Activated B cell treated with CpG ODN at 0.5 μM for 24 hours (primary cell): ENCODE measurements at regions not wholly inside any gene's neighbourhood (a gene's known extent, or its start where the extent isn't known, plus 50 kb on each side); places are given as distances from the start of the nearest gene placed in this dataset.
"Not testable (repeated sequence)": the region's sequence is repeated elsewhere in the genome, so short reads cannot be mapped to it uniquely, and the experiment has no call there.

Experiments used
- ATAC-seq: fragments of 200-7000 bp; cut with Tn5 transposase; one replicate; pipeline ENCODE4 v1.10.0; 2021; ENCODE audit warnings: low read depth, mild to moderate bottlenecking, moderate library complexity
- CTCF ChIA-PET: fragments of 350-600 bp; sonication (Branson Sonifier 250); formaldehyde crosslinking; loops from one replicate; lab custom pipeline; 2021; ENCODE audit warnings: antibody characterized with exemption; lab: Charles Lee
- POLR2A ChIA-PET: fragments of 350-600 bp; sonication (Branson Sonifier 250); formaldehyde crosslinking; loops from one replicate; lab custom pipeline; 2021; ENCODE audit warnings: antibody characterized with exemption; lab: Charles Lee
- DNase-seq: peaks from one replicate; pipeline ENCODE4 v3.0.0; 2022
- H3K27ac Mint-ChIP-seq: one replicate; pipeline ENCODE4 v1.8.0; 2020; ENCODE audit warnings: mixed read lengths
- H3K27me3 Mint-ChIP-seq: one replicate; pipeline ENCODE4 v1.8.0; 2021; ENCODE audit warnings: mixed read lengths
- H3K36me3 Mint-ChIP-seq: one replicate; pipeline ENCODE4 v1.8.0; 2021; ENCODE audit warnings: low read depth, mixed read lengths
- H3K4me1 Mint-ChIP-seq: one replicate; pipeline ENCODE4 v1.8.0; 2021; ENCODE audit warnings: mixed read lengths
- H3K4me3 Mint-ChIP-seq: one replicate; pipeline ENCODE4 v1.8.0; 2020; ENCODE audit warnings: mild to moderate bottlenecking, mixed read lengths
- H3K9me3 Mint-ChIP-seq: one replicate; pipeline ENCODE4 v1.8.0; 2020; ENCODE audit warnings: mixed read lengths
- intact Hi-C: fragments of 100-400 bp; cut with micrococcal nuclease; formaldehyde crosslinking; loops from one replicate; pipeline ENCODE4 v1.15.1; 2024
- TF ChIP-seq, protein P1 (sequence below): fragments of 200-600 bp; IDR thresholded peaks from one replicate; pipeline ENCODE4 v1.8.0; 2022; ENCODE audit warnings: antibody characterized with exemption, mild to moderate bottlenecking

DNA sequence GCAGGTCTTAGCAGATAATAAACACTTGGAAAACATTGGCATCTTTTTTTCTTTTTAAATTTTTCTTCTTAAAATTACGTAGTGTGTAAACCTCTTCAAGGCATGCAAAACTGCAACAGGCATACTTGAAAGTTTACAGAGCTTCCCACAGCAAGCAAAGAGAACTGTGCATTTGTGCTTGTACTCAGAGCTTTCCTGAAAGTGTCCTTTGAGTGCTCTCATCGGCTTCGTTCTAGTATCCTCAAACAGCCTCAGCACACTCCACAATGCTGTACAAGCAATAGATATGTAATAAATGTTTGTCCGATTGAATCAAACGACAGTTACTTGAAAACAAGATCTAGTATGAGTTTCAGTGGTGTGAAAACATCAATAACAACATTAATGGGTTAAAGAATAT, 227.5 kb downstream of the PAPSS1 start:
- intact Hi-C loops, result no loop called here
- H3K27me3 Mint-ChIP-seq, result no peaks in the 10 kb centered on the region
- TF ChIP-seq, protein P1, sequence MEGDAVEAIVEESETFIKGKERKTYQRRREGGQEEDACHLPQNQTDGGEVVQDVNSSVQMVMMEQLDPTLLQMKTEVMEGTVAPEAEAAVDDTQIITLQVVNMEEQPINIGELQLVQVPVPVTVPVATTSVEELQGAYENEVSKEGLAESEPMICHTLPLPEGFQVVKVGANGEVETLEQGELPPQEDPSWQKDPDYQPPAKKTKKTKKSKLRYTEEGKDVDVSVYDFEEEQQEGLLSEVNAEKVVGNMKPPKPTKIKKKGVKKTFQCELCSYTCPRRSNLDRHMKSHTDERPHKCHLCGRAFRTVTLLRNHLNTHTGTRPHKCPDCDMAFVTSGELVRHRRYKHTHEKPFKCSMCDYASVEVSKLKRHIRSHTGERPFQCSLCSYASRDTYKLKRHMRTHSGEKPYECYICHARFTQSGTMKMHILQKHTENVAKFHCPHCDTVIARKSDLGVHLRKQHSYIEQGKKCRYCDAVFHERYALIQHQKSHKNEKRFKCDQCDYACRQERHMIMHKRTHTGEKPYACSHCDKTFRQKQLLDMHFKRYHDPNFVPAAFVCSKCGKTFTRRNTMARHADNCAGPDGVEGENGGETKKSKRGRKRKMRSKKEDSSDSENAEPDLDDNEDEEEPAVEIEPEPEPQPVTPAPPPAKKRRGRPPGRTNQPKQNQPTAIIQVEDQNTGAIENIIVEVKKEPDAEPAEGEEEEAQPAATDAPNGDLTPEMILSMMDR, result no peak

DNA sequence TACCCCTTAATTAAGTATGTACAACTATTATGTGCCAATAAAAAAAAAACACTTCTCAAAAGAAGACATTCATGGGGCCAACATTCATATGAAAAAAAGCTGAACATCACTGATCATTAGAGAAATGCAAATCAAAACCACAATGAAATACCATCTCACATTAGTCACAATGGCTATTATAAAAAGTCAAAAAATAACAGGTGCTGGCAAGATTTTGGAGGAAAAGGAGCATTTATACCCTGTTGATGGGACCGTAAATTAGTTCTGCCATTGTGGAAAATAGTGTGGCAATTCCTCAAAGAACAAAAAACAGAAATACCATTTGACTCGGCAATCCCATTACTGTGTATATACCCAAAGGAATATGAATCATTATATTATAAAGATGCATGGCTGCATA, 229.9 kb downstream of the PAPSS1 start:
- ATAC-seq (no peak), DNase-seq (no peak)
- Mint-ChIP-seq H3K4me1 (no peaks in the 10 kb centered on the region), H3K27me3 (no peaks in the 10 kb centered on the region), H3K27ac (no peak overlapping the region), H3K9me3 (peaks cover 7% of the 10 kb centered on the region), H3K4me3 (no peak overlapping the region), H3K36me3 (no peaks in the 10 kb centered on the region)
- POLR2A ChIA-PET, result no interaction called here
- intact Hi-C loops, result no loop called here
- CTCF ChIA-PET, result no interaction called here
- TF ChIP-seq, protein P1, result no peak

More for the DNA sequence above, 227.5 kb downstream of the PAPSS1 start:
- ATAC-seq (no peak), DNase-seq (no peak)
- Mint-ChIP-seq H3K4me1 (no peaks in the 10 kb centered on the region), H3K36me3 (no peaks in the 10 kb centered on the region), H3K27ac (no peak overlapping the region), H3K9me3 (peaks cover 8% of the 10 kb centered on the region), H3K4me3 (no peak overlapping the region)
- ChIA-PET CTCF (no interaction called here), POLR2A (no interaction called here)

DNA sequence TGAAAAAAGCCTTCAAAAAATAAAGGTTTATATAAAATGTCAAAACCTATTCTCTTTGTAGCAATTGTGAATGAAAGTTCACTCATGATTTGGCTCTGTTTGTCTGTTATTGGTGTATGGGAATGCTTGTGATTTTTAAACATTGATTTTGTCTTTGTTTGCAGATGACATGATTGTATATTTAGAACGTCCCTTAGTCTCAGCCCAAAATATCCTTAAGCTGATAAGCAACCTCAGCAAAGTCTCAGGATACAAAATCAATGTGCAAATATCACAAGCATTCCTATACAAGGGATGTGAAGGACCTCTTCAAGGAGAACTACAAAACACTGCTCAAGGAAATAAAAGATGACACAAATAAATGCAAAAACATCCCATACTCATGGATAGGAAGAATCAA, 236.4 kb downstream of the PAPSS1 start:
- CTCF ChIA-PET, H3K27me3 Mint-ChIP-seq, ATAC-seq: not testable (repeated sequence)

DNA sequence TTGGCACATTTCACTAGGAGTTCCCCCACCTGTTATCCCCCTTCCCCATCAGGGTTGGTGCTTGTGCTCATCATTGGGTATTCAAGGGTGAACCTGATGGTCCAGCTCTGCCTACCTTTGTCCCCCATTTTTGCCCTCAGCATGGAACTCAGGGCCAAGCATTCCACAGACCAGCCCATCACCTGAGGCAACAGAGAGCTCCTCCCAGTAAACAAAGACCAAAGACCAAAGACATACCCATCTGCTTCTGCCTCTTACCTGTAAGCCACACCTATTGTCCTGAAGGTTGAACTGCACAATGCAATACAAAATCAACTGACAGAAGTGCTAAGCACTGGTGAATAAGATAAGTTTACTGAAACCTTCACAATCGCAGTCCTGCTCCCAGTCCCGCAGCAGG, 237.5 kb downstream of the PAPSS1 start:
- ChIA-PET CTCF (no interaction called here), POLR2A (no interaction called here)
- no peak overlapping the region for H3K27ac Mint-ChIP-seq
- ATAC-seq, result no peak
- intact Hi-C loops, result no loop called here
- TF ChIP-seq, protein P1, result no peak
- H3K4me1 Mint-ChIP-seq, result no peaks in the 10 kb centered on the region
- H3K9me3 Mint-ChIP-seq, result peaks cover 23% of the 10 kb centered on the region
- H3K36me3 Mint-ChIP-seq, result no peaks in the 10 kb centered on the region
- no peak for DNase-seq
- H3K4me3 Mint-ChIP-seq, result no peak overlapping the region
- H3K27me3 Mint-ChIP-seq, result no peaks in the 10 kb centered on the region

More for the DNA sequence above, 236.4 kb downstream of the PAPSS1 start:
- H3K36me3 Mint-ChIP-seq, intact Hi-C loops, H3K4me1 Mint-ChIP-seq, DNase-seq, POLR2A ChIA-PET, H3K4me3 Mint-ChIP-seq, H3K27ac Mint-ChIP-seq: not testable (repeated sequence)
- H3K9me3 Mint-ChIP-seq, result peaks cover 23% of the 10 kb centered on the region

DNA sequence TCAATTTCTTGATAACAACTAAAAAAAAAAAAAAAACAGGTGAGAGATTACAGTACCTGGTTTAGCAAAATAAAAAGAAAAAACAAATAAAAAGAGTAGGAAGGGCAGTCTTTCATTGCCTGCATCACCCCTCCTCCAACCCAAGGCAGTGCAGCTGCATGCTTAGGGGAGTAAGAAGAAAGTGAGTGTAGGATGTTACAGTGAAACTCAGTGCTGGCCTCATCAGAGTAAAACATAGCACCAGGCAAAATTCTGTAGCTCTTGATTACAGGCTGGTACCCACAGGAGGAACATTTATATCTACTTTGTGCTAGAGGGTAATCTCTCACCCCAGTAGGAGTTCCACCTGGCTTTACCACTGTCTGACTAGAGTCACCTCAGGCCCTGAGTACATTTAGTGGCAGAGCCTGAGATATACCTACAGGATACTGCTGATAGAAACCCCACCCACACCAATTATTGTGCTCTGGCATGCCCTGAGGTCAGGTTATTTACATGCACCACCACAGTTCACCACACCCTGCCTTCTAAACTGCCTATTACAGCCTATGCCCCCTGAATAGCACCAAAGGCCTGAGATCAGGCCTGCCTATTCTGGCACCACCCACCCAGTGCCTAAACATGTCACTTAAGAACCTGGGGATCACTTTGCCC, 241.6 kb downstream of the PAPSS1 start:
- no peak overlapping the region for H3K4me3 Mint-ChIP-seq
- H3K27ac Mint-ChIP-seq, result no peak overlapping the region
- no peaks in the 10 kb centered on the region for H3K4me1 Mint-ChIP-seq
- TF ChIP-seq, protein P1, result no peak
- ChIA-PET POLR2A (no interaction called here), CTCF (no interaction called here)
- peaks cover 15% of the 10 kb centered on the region for H3K9me3 Mint-ChIP-seq
- intact Hi-C loops, result no loop called here
- DNase-seq, result no peak
- no peak for ATAC-seq
- no peaks in the 10 kb centered on the region for H3K27me3 Mint-ChIP-seq
- H3K36me3 Mint-ChIP-seq, result no peaks in the 10 kb centered on the region

DNA sequence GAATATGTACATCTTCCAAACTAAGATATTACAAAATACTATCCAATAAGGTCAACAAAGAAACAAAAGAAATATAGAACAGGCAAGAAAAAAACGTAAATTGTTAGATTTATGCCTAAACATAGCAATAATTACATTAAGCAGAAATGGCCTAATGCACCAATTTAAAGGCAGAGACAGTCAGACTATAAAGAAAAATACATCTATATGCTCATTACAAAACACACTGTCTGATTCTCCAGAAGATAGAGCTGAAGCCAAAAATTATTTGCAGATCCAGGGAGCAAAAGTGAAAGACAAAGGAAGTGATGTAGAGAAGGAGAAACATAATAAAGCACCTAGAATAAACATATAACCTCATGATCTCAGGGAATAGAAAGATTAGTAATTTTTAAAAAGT, 246.9 kb downstream of the PAPSS1 start:
- H3K27ac Mint-ChIP-seq, result no peak overlapping the region
- no peaks in the 10 kb centered on the region for H3K36me3 Mint-ChIP-seq
- intact Hi-C loops, result no loop called here
- no peaks in the 10 kb centered on the region for H3K4me1 Mint-ChIP-seq
- TF ChIP-seq, protein P1, result no peak
- no peak overlapping the region for H3K4me3 Mint-ChIP-seq
- CTCF ChIA-PET, result no interaction called here
- peaks cover 3% of the 10 kb centered on the region for H3K9me3 Mint-ChIP-seq
- DNase-seq (no peak), ATAC-seq (no peak)
- H3K27me3 Mint-ChIP-seq, result no peaks in the 10 kb centered on the region
- POLR2A ChIA-PET, result no interaction called here
